SH-SY5Y (cell line): ENCODE measurements at regions not wholly inside any gene's neighbourhood (a gene's known extent, or its start where the extent isn't known, plus 50 kb on each side); places are given as distances from the start of the nearest gene placed in this dataset.

Experiments
- GATA2 ChIP-seq: IDR thresholded peaks from 2 replicates; pipeline ENCODE4 v1.6.1; 2011; ENCODE audit warnings: mild to moderate bottlenecking, low read depth, low read length
- GATA3 ChIP-seq: IDR thresholded peaks from 2 replicates; pipeline ENCODE4 v1.6.1; 2011; ENCODE audit warnings: low read depth, mild to moderate bottlenecking, low read length, moderate library complexity

- TF ChIP-seq GATA2 (no peak), GATA3 (no peak)
Measured at GRCh38 chrX:110421500-110422455, 63.1 kb downstream of the RTL9 start.

GRCh38 chrX:110425222-110426154 is 66.8 kb downstream of the RTL9 start:
- TF ChIP-seq GATA2 (no peak), GATA3 (no peak)

- TF ChIP-seq GATA2 (no peak), GATA3 (no peak)
Measured at GRCh38 chrX:110426155-110426504, 67.5 kb downstream of the RTL9 start.

- TF ChIP-seq GATA2 = no peak
Measured at GRCh38 chrX:110427076-110427475, 68.4 kb downstream of the RTL9 start.

- no peak for TF ChIP-seq GATA3
- TF ChIP-seq GATA2 = no peak
Measured at GRCh38 chrX:110428144-110428543, 69.5 kb downstream of the RTL9 start.

GRCh38 chrX:110430293-110431076 is 71.8 kb downstream of the RTL9 start:
- TF ChIP-seq GATA3 (no peak), GATA2 (no peak)

GRCh38 chrX:110432091-110432905 is 73.7 kb downstream of the RTL9 start:
- no peak for TF ChIP-seq GATA3
- TF ChIP-seq GATA2 = no peak

- TF ChIP-seq GATA3 = no peak
- TF ChIP-seq GATA2 = no peak
Measured at GRCh38 chrX:110432906-110433215, 74.2 kb downstream of the RTL9 start.

DNA sequence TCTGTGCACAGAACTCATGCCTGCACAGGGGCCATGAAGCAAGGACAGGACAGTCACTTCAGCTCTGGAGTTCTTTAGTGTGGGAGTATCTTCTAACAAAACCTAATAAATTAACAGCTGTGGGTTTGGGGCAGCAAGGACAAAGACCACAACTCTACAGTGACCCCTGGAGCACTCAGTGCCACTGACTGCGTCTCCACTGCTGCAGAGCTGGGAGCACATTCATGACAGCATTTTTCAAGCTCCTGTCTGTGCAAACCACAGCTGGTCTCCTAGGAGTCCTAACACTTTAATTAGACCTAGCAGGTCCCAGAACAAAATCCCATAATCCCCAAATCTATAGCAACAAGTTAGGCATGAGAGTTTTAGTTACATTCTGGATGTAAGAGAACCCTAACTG is 76.5 kb downstream of the RTL9 start:
- no peak for TF ChIP-seq GATA2
- TF ChIP-seq GATA3 = no peak

- TF ChIP-seq GATA2 (no peak), GATA3 (no peak)
Measured at GRCh38 chrX:110436523-110436922, 77.9 kb downstream of the RTL9 start.

GRCh38 chrX:110437686-110438085 is 79.0 kb downstream of the RTL9 start:
- TF ChIP-seq GATA2 (no peak), GATA3 (no peak)

DNA sequence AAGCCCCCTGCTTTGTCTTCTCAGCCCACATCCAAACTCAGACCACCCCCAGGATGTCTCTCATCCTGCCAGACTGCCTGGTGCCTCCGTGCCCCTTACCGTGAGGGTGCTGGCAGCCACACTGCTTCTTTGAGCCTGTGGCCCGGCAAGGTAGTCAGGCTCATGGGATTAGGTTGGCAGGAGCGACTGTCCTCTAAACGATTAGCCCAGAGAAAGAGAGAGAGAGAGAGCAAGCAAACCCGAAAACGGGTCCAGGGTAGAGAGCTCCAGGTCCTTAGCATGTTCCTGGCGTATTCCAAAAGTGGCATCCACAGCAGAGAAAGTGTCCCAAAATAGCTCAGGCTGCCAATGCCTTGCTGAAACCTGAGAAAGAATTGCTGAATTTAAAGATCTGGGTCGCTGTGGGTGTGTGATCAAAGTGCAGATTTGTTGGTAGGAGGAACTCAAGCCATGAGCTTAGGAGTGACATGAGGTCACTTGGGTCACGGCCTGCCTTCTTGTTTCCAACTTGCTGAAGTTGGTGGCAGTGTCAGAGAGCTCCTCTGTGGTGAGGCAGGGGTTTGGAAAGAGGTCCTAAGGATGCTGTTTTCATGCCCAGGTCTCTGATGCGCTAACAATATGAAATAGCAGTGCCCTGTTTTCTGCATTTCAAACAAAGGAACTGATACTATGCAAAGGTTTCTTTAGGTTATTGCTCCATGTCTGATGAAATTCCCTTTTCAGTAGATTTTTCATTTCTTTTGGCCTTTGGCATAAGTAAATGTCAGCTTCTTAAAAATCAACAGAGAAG is 81.6 kb downstream of the RTL9 start:
- no peak for TF ChIP-seq GATA3
- no peak for TF ChIP-seq GATA2

DNA sequence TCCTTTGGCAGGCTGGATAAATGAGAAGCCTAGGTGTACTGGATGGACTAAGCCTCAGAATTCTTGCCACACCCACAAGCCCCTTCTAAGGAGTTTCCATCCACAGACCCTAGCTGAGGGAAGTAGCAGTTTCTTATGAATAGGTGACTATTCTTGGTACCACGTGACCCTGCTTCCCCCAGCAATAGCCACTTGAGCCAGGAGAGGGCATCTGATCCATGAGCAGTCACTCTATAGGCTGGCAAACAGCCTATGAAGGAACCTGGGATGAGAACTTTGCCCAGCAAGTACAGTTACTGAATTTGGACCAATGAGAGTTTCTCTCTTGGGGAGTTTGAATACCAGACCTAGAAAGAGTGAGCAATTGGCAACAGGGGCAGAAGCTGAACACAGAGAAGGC is 84.0 kb downstream of the RTL9 start:
- no peak for TF ChIP-seq GATA2
- TF ChIP-seq GATA3 = no peak
